Liver (tissue), 3 donors: ENCODE measurements at regions not wholly inside any gene's neighbourhood (a gene's known extent, or its start where the extent isn't known, plus 50 kb on each side); places are given as distances from the start of the nearest gene placed in this dataset.

Experiments used
- EGR1 ChIP-seq, 2 donors: IDR thresholded peaks; 2 replicates each; pipeline ENCODE4 v1.6.1; 2016 to 2018; ENCODE audit warnings: antibody characterized with exemption in 2 of 2, low read depth in 2 of 2
- GABPA ChIP-seq, 2 donors: IDR thresholded peaks in 1 of 2; conservative IDR thresholded peaks in 1 of 2; 2 replicates each; pipeline ENCODE4 v1.6.1; 2016; ENCODE audit warnings: antibody characterized with exemption in 2 of 2, mild to moderate bottlenecking in 1 of 2, moderate library complexity in 1 of 2
- HNF4A ChIP-seq, 2 donors: conservative IDR thresholded peaks; 2 replicates each; pipeline ENCODE4 v1.6.1; 2016; ENCODE audit warnings: antibody characterized with exemption in 2 of 2, mild to moderate bottlenecking in 2 of 2
- JUND ChIP-seq, 2 donors: IDR thresholded peaks; 2 replicates each; pipeline ENCODE4 v1.6.1; 2016; ENCODE audit warnings: antibody characterized with exemption in 2 of 2
- RAD21 ChIP-seq, 2 donors: IDR thresholded peaks; 2 replicates each; pipeline ENCODE4 v1.6.1; 2016; ENCODE audit warnings: antibody characterized with exemption in 2 of 2, mild to moderate bottlenecking in 2 of 2
- RXRA ChIP-seq, 2 donors: IDR thresholded peaks; 2 replicates each; pipeline ENCODE4 v1.6.1; 2017 to 2018; ENCODE audit warnings: antibody characterized with exemption in 2 of 2, mild to moderate bottlenecking in 1 of 2
- YY1 ChIP-seq: IDR thresholded peaks from 2 replicates; pipeline ENCODE4 v1.6.1; 2016; ENCODE audit warnings: antibody characterized with exemption, mild to moderate bottlenecking
- TF ChIP-seq, protein P1 (sequence below): fragments of 150-350 bp; IDR thresholded peaks from 2 replicates; pipeline ENCODE4 v1.5.1; 2017; ENCODE audit warnings: improper control_type of control experiment, low read depth, low read length; ENCODE audit not compliant: missing input control
- TF ChIP-seq, protein P2 (sequence below): IDR thresholded peaks from 2 replicates; pipeline ENCODE4 v1.6.1; 2016; ENCODE audit warnings: antibody characterized with exemption
- TF ChIP-seq, protein P3 (sequence below): IDR thresholded peaks from 2 replicates; pipeline ENCODE4 v1.6.1; 2016; ENCODE audit warnings: antibody characterized with exemption
- TF ChIP-seq, protein P4 (sequence below): IDR thresholded peaks from 2 replicates; pipeline ENCODE4 v1.6.1; 2016; ENCODE audit warnings: antibody characterized with exemption, mild to moderate bottlenecking
- donor health status: healthy.
- donor health status: healthy.

DNA sequence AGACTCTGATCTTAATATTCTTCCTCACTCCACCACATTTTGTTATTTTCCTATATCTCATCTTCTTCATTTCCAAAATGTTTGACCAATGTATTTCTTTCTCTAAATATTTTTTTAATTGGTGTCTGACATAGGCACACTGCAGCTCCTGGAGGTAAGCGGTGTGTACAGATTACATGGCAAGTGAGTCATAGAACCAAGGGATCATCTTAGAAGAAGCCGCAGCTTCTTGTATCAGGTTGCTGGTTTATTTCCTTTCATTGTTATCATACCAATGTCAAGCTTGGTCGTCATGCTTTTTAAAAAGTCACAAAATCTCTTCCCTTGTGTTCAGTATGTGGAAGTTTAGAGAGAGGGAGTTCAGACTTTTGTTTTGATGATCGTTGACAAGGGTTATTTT is 526.1 kb upstream of the CDH18 start:
- TF ChIP-seq, protein P1, sequence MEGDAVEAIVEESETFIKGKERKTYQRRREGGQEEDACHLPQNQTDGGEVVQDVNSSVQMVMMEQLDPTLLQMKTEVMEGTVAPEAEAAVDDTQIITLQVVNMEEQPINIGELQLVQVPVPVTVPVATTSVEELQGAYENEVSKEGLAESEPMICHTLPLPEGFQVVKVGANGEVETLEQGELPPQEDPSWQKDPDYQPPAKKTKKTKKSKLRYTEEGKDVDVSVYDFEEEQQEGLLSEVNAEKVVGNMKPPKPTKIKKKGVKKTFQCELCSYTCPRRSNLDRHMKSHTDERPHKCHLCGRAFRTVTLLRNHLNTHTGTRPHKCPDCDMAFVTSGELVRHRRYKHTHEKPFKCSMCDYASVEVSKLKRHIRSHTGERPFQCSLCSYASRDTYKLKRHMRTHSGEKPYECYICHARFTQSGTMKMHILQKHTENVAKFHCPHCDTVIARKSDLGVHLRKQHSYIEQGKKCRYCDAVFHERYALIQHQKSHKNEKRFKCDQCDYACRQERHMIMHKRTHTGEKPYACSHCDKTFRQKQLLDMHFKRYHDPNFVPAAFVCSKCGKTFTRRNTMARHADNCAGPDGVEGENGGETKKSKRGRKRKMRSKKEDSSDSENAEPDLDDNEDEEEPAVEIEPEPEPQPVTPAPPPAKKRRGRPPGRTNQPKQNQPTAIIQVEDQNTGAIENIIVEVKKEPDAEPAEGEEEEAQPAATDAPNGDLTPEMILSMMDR: no peak
- TF ChIP-seq, protein P2, sequence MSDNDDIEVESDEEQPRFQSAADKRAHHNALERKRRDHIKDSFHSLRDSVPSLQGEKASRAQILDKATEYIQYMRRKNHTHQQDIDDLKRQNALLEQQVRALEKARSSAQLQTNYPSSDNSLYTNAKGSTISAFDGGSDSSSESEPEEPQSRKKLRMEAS: no peak
- TF ChIP-seq RAD21 (IDR thresholded peaks at IDR 0.05) (no peak), YY1 (no peak), HNF4A (conservative IDR thresholded peaks at IDR 0.05) (no peak), GABPA (IDR thresholded peaks at IDR 0.05 in 1 of 2, conservative IDR thresholded peaks at IDR 0.05 in 1 of 2) (no peak), EGR1 (IDR thresholded peaks at IDR 0.05; ENCODE audit: low read depth in 2 of 2) (no peak), RXRA (IDR thresholded peaks at IDR 0.05) (no peak), JUND (IDR thresholded peaks at IDR 0.05) (no peak)
- TF ChIP-seq, protein P3, sequence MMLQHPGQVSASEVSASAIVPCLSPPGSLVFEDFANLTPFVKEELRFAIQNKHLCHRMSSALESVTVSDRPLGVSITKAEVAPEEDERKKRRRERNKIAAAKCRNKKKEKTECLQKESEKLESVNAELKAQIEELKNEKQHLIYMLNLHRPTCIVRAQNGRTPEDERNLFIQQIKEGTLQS: no peak
- TF ChIP-seq, protein P4, sequence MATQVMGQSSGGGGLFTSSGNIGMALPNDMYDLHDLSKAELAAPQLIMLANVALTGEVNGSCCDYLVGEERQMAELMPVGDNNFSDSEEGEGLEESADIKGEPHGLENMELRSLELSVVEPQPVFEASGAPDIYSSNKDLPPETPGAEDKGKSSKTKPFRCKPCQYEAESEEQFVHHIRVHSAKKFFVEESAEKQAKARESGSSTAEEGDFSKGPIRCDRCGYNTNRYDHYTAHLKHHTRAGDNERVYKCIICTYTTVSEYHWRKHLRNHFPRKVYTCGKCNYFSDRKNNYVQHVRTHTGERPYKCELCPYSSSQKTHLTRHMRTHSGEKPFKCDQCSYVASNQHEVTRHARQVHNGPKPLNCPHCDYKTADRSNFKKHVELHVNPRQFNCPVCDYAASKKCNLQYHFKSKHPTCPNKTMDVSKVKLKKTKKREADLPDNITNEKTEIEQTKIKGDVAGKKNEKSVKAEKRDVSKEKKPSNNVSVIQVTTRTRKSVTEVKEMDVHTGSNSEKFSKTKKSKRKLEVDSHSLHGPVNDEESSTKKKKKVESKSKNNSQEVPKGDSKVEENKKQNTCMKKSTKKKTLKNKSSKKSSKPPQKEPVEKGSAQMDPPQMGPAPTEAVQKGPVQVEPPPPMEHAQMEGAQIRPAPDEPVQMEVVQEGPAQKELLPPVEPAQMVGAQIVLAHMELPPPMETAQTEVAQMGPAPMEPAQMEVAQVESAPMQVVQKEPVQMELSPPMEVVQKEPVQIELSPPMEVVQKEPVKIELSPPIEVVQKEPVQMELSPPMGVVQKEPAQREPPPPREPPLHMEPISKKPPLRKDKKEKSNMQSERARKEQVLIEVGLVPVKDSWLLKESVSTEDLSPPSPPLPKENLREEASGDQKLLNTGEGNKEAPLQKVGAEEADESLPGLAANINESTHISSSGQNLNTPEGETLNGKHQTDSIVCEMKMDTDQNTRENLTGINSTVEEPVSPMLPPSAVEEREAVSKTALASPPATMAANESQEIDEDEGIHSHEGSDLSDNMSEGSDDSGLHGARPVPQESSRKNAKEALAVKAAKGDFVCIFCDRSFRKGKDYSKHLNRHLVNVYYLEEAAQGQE: no peak
